Gastrocnemius medialis (tissue), 4 donors: ENCODE measurements at regions not wholly inside any gene's neighbourhood (a gene's known extent, or its start where the extent isn't known, plus 50 kb on each side); places are given as distances from the start of the nearest gene placed in this dataset.
A peak's percentile ranks its signal among the peaks of the same experiment; 100 is the strongest.

Experiments
- ATAC-seq, 2 donors: fragments of 150-250 bp; one replicate each; pipeline ENCODE4 v1.9.1; 2016
- DNase-seq, 2 donors: peaks; one replicate each; pipeline ENCODE4 v3.0.0-alpha.2; 2019
- H3K27ac ChIP-seq, 4 donors: fragments of 200-600 bp; sonication (generic); 1 replicate in 1 of 4; 2 replicates in 3 of 4; pipeline ENCODE4 v1.5.1; 2016 to 2018; ENCODE audit warnings: mild to moderate bottlenecking in 2 of 4, moderate library complexity in 1 of 4
- H3K27me3 ChIP-seq, 3 donors: fragments of 200-600 bp; sonication (generic) in 2 of 3; 1 replicate in 1 of 3; 2 replicates in 2 of 3; pipeline versions ENCODE4 v1.5.1 to v1.6.0; 2016 to 2019; ENCODE audit warnings: mild to moderate bottlenecking in 1 of 3, moderate library complexity in 1 of 3
- H3K36me3 ChIP-seq, 2 donors: fragments of 200-600 bp; sonication (generic) in 1 of 2; one replicate each; pipeline ENCODE4 v1.5.1; 2017 to 2018
- H3K4me1 ChIP-seq, 2 donors: fragments of 200-600 bp; sonication (generic) in 1 of 2; one replicate each; pipeline ENCODE4 v1.5.1; 2016 to 2017; ENCODE audit warnings: mild to moderate bottlenecking in 2 of 2
- H3K4me3 ChIP-seq, 4 donors: fragments of 200-600 bp; sonication (generic) in 3 of 4; 1 replicate in 1 of 4; 2 replicates in 3 of 4; pipeline ENCODE4 v1.5.1; 2016 to 2019; ENCODE audit warnings: mild to moderate bottlenecking in 2 of 4
- H3K9me3 ChIP-seq, 3 donors: fragments of 200-600 bp; sonication (generic) in 2 of 3; 1 replicate in 1 of 3; 2 replicates in 2 of 3; pipeline ENCODE4 v1.5.1; 2016 to 2019
- POLR2A ChIP-seq, 2 donors: fragments of 450-650 bp; IDR thresholded peaks; one replicate each; pipeline ENCODE4 v1.6.1; 2017; ENCODE audit warnings: antibody characterized with exemption in 2 of 2, mild to moderate bottlenecking in 2 of 2, moderate library complexity in 2 of 2
- in situ Hi-C, 4 donors: fragments of 200-750 bp; cut with MboI; loops; one replicate each; pipeline versions ENCODE4 v1.15.0 to v1.8.0; 2017; ENCODE audit warnings: low sequenced_read_pairs in 4 of 4
- intact Hi-C: fragments of 100-400 bp; cut with DNase I; formaldehyde crosslinking; loops from one replicate; pipeline ENCODE4 v1.15.1; 2023; ENCODE audit warnings: low total_unique reads
- TF ChIP-seq, protein P1 (sequence below), 5 experiments: fragments of 450-650 bp in 3 of 5; fragments of 200-600 bp in 2 of 5; sonication (generic) in 2 of 5; IDR thresholded peaks in 4 of 5; conservative IDR thresholded peaks in 1 of 5; 1 replicate in 4 of 5; 2 replicates in 1 of 5; pipeline ENCODE4 v1.5.1; 2016 to 2019; ENCODE audit warnings: antibody characterized with exemption in 5 of 5, mild to moderate bottlenecking in 3 of 5, moderate library complexity in 3 of 5

DNA sequence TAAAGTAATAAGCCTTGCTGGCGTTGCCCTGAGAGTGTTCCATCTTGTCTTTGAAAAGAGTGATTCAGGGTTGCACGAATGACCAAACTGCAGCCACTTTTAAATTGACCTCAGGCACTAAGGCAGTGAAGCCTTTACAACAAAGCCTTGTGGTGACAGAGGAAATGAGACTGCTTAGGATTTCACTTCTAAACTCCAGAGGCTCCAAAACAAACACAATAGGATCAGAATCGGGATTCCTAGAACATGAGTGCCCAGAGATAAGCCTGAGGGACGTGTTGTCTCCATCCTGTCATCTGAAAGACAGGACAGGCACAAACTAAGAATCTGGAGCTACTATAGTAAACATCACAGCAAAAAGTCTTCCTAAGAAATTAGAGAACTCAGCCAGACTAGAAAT, 405.2 kb downstream of the PPARGC1A start:
- no peaks in the 10 kb centered on the region for H3K27me3 ChIP-seq
- H3K4me1 ChIP-seq = no peaks in the 10 kb centered on the region
- intact Hi-C loops = no loop called here
- no peaks in the 10 kb centered on the region for H3K9me3 ChIP-seq
- H3K27ac ChIP-seq = no peak overlapping the region
- ATAC-seq (no peak), DNase-seq (no peak)
- in situ Hi-C loops = no loop called here
- H3K36me3 ChIP-seq = no peaks in the 10 kb centered on the region
- no peak overlapping the region for H3K4me3 ChIP-seq
- TF ChIP-seq POLR2A (IDR thresholded peaks at IDR 0.05) = no peak
- TF ChIP-seq, protein P1, sequence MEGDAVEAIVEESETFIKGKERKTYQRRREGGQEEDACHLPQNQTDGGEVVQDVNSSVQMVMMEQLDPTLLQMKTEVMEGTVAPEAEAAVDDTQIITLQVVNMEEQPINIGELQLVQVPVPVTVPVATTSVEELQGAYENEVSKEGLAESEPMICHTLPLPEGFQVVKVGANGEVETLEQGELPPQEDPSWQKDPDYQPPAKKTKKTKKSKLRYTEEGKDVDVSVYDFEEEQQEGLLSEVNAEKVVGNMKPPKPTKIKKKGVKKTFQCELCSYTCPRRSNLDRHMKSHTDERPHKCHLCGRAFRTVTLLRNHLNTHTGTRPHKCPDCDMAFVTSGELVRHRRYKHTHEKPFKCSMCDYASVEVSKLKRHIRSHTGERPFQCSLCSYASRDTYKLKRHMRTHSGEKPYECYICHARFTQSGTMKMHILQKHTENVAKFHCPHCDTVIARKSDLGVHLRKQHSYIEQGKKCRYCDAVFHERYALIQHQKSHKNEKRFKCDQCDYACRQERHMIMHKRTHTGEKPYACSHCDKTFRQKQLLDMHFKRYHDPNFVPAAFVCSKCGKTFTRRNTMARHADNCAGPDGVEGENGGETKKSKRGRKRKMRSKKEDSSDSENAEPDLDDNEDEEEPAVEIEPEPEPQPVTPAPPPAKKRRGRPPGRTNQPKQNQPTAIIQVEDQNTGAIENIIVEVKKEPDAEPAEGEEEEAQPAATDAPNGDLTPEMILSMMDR (IDR thresholded peaks at IDR 0.05 in 4 of 5, conservative IDR thresholded peaks at IDR 0.05 in 1 of 5) = no peak

DNA sequence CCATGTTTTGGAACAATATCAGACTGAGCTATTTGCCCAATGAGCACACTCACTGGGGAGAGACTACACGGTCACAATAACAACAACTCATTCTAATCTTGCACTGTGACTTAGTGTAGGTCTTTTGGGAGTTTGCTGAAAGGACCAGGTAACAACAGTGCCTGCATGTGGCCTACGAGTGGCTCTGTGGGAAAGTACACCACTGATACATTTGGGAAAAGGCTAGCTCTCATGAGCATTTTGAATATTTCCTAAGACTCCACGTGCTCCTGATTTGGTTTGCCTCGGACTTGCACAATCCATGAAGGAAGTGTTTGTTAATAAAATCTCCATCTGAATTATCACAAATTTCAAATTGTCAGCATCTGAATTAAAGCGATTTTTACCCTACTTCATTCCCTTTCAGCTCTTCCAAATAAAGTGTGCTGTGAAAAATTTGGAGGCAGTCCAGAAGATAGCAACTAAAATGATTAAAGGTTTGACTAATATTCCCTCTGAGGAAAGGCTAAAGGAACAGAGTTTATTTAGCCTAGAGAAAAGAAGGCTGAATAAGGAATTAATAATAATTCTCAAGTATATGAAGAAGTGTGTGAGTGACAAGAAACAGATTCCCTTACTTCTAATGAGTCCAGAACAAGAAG, 406.4 kb downstream of the PPARGC1A start:
- ATAC-seq (peak in 1 of 2 donors; percentile 30), DNase-seq (no peak)
- H3K9me3 ChIP-seq = no peaks in the 10 kb centered on the region
- no peak for TF ChIP-seq POLR2A (IDR thresholded peaks at IDR 0.05)
- TF ChIP-seq, protein P1 (IDR thresholded peaks at IDR 0.05 in 4 of 5, conservative IDR thresholded peaks at IDR 0.05 in 1 of 5) = no peak
- in situ Hi-C loops (no loop called here), intact Hi-C loops (no loop called here)
- H3K36me3 ChIP-seq = no peaks in the 10 kb centered on the region
- no peak overlapping the region for H3K27ac ChIP-seq
- no peaks in the 10 kb centered on the region for H3K27me3 ChIP-seq
- no peak overlapping the region for H3K4me3 ChIP-seq
- no peaks in the 10 kb centered on the region for H3K4me1 ChIP-seq

DNA sequence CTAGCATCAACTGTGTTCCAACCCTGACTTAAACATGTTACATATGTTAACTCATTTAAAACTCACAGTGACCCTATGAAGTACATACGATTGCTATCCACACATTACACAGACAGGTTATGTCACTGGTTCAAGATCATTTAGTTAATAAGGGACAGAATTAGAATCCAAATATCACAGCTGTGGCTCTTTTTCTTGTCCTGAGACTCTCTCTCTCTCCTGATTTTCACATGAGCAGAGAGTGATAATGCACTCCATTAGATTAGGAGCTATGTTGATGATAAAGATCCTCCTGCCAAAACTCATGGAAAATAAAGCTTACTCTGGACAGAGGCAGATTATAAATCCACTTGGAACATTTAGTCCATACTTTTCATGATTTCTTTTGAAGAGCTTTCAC, 408.3 kb downstream of the PPARGC1A start:
- in situ Hi-C loops = no loop called here
- H3K36me3 ChIP-seq = no peaks in the 10 kb centered on the region
- DNase-seq (no peak), ATAC-seq (no peak)
- TF ChIP-seq POLR2A (IDR thresholded peaks at IDR 0.05) = no peak
- TF ChIP-seq, protein P1 (IDR thresholded peaks at IDR 0.05 in 4 of 5, conservative IDR thresholded peaks at IDR 0.05 in 1 of 5) = no peak
- H3K27ac ChIP-seq = no peak overlapping the region
- intact Hi-C loops = no loop called here
- no peak overlapping the region for H3K4me3 ChIP-seq
- H3K4me1 ChIP-seq = no peaks in the 10 kb centered on the region
- H3K27me3 ChIP-seq = no peaks in the 10 kb centered on the region
- no peaks in the 10 kb centered on the region for H3K9me3 ChIP-seq

DNA sequence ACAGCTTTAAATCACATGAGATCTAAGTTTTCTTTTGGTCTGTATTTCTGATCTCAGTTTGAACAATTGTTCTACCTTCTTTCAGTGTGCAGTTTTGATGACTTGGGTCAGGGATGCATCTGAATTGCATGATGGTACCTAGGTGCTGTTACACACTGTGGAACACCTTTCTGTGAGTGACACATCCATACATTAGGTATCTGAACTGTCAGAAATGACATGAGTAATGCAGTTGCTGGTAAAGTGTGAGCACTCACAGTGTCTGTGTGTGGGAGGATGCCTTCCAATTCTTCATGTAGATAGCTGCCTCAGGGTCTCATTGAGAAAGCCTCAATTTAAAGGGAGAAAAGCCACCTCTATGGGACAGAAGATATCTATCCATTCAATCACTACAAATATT, 411.9 kb downstream of the PPARGC1A start:
- ATAC-seq (no peak), DNase-seq (no peak)
- Histone ChIP-seq H3K36me3 (no peaks in the 10 kb centered on the region), H3K4me3 (no peak overlapping the region), H3K9me3 (no peaks in the 10 kb centered on the region), H3K27me3 (no peaks in the 10 kb centered on the region), H3K4me1 (no peaks in the 10 kb centered on the region), H3K27ac (no peak overlapping the region)
- intact Hi-C loops (no loop called here), in situ Hi-C loops (no loop called here)
- TF ChIP-seq POLR2A (IDR thresholded peaks at IDR 0.05) = no peak
- TF ChIP-seq, protein P1 (IDR thresholded peaks at IDR 0.05 in 4 of 5, conservative IDR thresholded peaks at IDR 0.05 in 1 of 5) = no peak
